PC-3 (cell line): ENCODE measurements at regions not wholly inside any gene's neighbourhood (a gene's known extent, or its start where the extent isn't known, plus 50 kb on each side); places are given as distances from the start of the nearest gene placed in this dataset.

Experiments
- ATAC-seq: fragments of 200-7000 bp; cut with Tn5 transposase; 2 replicates; pipeline ENCODE4 v1.9.1; 2020; ENCODE audit warnings: mild to moderate bottlenecking, moderate library complexity
- BruUV-seq: library from RNA; stranded (reverse); fragments of 400-500 nt; replicated peaks from 2 replicates; lab custom pipeline; 2021; lab: Mats Ljungman, UMichigan
- CTCF ChIA-PET: fragments of 300-600 bp; sonication (Branson Sonifier 250); formaldehyde crosslinking; loops from one replicate; lab custom pipeline; 2022; ENCODE audit warnings: antibody characterized with exemption; lab: Charles Lee
- POLR2A ChIA-PET: fragments of 300-600 bp; sonication (Branson Sonifier 250); formaldehyde crosslinking; loops from one replicate; lab custom pipeline; 2022; ENCODE audit warnings: antibody characterized with exemption; ENCODE audit not compliant: unreplicated experiment; lab: Charles Lee
- DNase-seq: peaks from one replicate; pipeline ENCODE4 v3.0.0-alpha.2; 2015
- H2AFZ ChIP-seq: fragments of 300-600 bp; sonication (generic); 2 replicates; pipeline ENCODE4 v1.6.0; 2016; ENCODE audit warnings: antibody characterized with exemption, low read length
- H3F3A ChIP-seq: fragments of 300-600 bp; sonication (generic); one replicate; pipeline ENCODE4 v1.6.0; 2017; ENCODE audit warnings: antibody characterized with exemption, low read length, control low read depth, mild to moderate bottlenecking; ENCODE audit not compliant: unreplicated experiment
- H3K27ac ChIP-seq: fragments of 300-600 bp; sonication (generic); 2 replicates; pipeline ENCODE4 v1.5.1; 2016; ENCODE audit warnings: mild to moderate bottlenecking, low read length
- H3K27me3 ChIP-seq: fragments of 300-600 bp; sonication (generic); 2 replicates; pipeline ENCODE4 v1.6.1; 2016; ENCODE audit warnings: low read length, mixed read lengths
- H3K36me3 ChIP-seq: fragments of 300-600 bp; sonication (generic); 2 replicates; pipeline ENCODE4 v1.6.1; 2016; ENCODE audit warnings: low read depth, mixed run types, low read length, mixed read lengths
- H3K4me1 ChIP-seq: fragments of 300-600 bp; sonication (generic); 2 replicates; pipeline ENCODE4 v1.5.1; 2016; ENCODE audit warnings: low read length; ENCODE audit not compliant: insufficient read depth
- H3K4me2 ChIP-seq: fragments of 300-600 bp; sonication (generic); 2 replicates; pipeline ENCODE4 v1.6.0; 2016; ENCODE audit warnings: low read length
- H3K4me3 ChIP-seq: fragments of 300-600 bp; sonication (generic); 2 replicates; pipeline ENCODE4 v1.5.1; 2016; ENCODE audit warnings: mild to moderate bottlenecking, low read length, mixed read lengths
- H3K79me2 ChIP-seq: fragments of 300-600 bp; sonication (generic); 2 replicates; pipeline ENCODE4 v1.6.1; 2017; ENCODE audit warnings: low read length, mixed read lengths
- H3K9ac ChIP-seq: fragments of 300-600 bp; sonication (generic); 2 replicates; pipeline ENCODE4 v1.6.0; 2016; ENCODE audit warnings: mild to moderate bottlenecking, low read length
- H3K9me2 ChIP-seq: fragments of 300-600 bp; sonication (generic); replicated peaks from 2 replicates; pipeline ENCODE4 v1.6.1; 2016; ENCODE audit warnings: mixed run types, low read length, mixed read lengths
- H3K9me3 ChIP-seq: fragments of 300-600 bp; sonication (generic); 2 replicates; pipeline ENCODE4 v1.6.1; 2016; ENCODE audit warnings: low read length, mixed read lengths
- H4K20me1 ChIP-seq: fragments of 300-600 bp; sonication (generic); 2 replicates; pipeline ENCODE4 v1.6.1; 2016; ENCODE audit warnings: low read length, mixed read lengths
- EZH2 ChIP-seq: fragments of 300-600 bp; sonication (generic); IDR thresholded peaks from one replicate; pipeline ENCODE4 v1.6.1; 2017; ENCODE audit warnings: antibody characterized with exemption, mild to moderate bottlenecking, low read length; ENCODE audit not compliant: unreplicated experiment
- EZH2phosphoT487 ChIP-seq: fragments of 300-600 bp; sonication (generic); IDR thresholded peaks from 2 replicates; pipeline ENCODE4 v1.6.1; 2018; ENCODE audit warnings: mild to moderate bottlenecking, antibody characterized with exemption, low read length, borderline replicate concordance
- intact Hi-C: fragments of 100-400 bp; cut with micrococcal nuclease; formaldehyde crosslinking; loops from 2 replicates; pipeline ENCODE4 v1.9.0; 2023
- TF ChIP-seq, protein P1 (sequence below): fragments of 300-600 bp; sonication (generic); conservative IDR thresholded peaks from 2 replicates; pipeline ENCODE4 v1.5.1; 2017; ENCODE audit warnings: antibody characterized with exemption, low read depth, mild to moderate bottlenecking, low read length

DNA sequence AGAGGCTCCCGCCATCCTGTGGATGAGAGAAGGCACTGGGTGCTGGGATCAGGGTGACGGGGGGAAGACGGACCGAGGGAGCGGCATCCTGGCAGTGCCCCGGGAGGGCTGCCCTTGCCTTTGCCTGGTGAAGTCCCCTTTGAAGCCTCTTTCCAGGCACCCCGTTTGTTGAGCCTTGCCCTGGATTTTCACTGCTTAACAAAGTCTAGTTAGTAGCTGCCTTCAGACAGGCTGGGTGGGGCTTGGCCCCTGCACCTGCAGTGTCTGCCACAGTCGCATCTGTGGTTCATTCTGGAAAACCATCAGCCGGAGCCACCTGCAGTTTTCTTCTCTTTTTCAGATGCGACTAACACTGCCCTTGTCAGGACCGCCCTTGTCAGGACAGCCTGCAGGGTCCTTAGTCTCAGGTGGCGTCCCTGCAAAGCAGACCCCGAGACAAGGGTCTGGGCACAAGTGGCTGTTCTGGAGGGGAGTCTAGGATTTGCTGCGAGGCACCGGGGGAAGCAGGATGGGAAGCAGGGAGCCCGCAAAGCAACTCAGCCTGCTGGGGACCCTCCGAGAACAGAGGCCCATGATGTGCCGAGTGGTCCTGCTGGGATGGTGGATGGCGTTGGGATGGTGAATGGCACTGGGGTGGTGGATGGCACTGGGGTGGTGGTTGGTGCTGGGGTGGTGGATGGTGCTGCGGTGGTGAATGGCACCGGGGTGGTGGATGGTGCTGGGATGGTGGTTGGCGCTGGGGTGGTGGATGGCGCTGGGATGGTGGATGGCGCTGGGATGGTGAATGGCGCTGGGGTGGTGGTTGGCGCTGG is 147.9 kb upstream of the COL5A1 start:
- ATAC-seq (no peak), DNase-seq (no peak)
- H4K20me1 ChIP-seq, result no peaks in the 10 kb centered on the region
- H3K27me3 ChIP-seq, result no peaks in the 10 kb centered on the region
- CTCF ChIA-PET, result no interaction called here
- H3K27ac ChIP-seq, result no peak overlapping the region
- H3K79me2 ChIP-seq, result no peaks in the 10 kb centered on the region
- intact Hi-C loops, result no loop called here
- H3K4me1 ChIP-seq, result peaks cover 16% of the 10 kb centered on the region
- no peak overlapping the region for H3K9ac ChIP-seq
- no peaks in the 10 kb centered on the region for H3K9me2 ChIP-seq
- no peaks in the 10 kb centered on the region for H3K9me3 ChIP-seq
- no peak overlapping the region for H2AFZ ChIP-seq
- no peaks in the 10 kb centered on the region for H3F3A ChIP-seq
- BruUV-seq, result no TSS peak
- no peak overlapping the region for H3K4me3 ChIP-seq
- POLR2A ChIA-PET, result no interaction called here
- H3K36me3 ChIP-seq, result no peaks in the 10 kb centered on the region
- no peak overlapping the region for H3K4me2 ChIP-seq
- no peak for TF ChIP-seq EZH2phosphoT487
- TF ChIP-seq, protein P1, sequence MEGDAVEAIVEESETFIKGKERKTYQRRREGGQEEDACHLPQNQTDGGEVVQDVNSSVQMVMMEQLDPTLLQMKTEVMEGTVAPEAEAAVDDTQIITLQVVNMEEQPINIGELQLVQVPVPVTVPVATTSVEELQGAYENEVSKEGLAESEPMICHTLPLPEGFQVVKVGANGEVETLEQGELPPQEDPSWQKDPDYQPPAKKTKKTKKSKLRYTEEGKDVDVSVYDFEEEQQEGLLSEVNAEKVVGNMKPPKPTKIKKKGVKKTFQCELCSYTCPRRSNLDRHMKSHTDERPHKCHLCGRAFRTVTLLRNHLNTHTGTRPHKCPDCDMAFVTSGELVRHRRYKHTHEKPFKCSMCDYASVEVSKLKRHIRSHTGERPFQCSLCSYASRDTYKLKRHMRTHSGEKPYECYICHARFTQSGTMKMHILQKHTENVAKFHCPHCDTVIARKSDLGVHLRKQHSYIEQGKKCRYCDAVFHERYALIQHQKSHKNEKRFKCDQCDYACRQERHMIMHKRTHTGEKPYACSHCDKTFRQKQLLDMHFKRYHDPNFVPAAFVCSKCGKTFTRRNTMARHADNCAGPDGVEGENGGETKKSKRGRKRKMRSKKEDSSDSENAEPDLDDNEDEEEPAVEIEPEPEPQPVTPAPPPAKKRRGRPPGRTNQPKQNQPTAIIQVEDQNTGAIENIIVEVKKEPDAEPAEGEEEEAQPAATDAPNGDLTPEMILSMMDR, result no peak
- no peak for TF ChIP-seq EZH2

DNA sequence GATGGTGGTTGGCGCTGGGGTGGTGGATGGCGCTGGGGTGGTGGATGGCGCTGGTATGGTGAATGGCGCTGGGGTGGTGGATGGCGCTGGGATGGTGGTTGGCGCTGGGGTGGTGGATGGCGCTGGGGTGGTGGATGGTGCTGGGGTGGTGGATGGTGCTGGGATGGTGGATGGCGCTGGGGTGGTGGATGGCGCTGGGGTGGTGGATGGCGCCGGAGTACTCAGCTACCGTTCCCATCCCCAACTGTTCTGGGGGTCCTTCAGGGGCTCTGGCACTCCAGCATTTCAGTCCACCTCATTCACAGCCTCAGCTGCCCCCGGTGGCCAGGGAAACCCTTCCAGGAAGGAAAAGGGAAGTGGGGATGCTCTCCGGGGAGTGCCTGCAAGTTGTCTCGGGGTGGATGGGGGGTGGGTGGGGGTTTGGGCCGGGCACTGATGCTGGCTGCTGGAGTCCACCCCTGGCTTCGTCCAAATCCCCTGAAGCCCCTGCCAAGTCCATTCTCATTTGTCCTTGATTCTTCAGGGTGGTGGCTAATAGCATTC is 147.3 kb upstream of the COL5A1 start:
- ATAC-seq (no peak), DNase-seq (no peak)
- no peak overlapping the region for H3K27ac ChIP-seq
- no peaks in the 10 kb centered on the region for H3K9me3 ChIP-seq
- POLR2A ChIA-PET, result no interaction called here
- H3K4me3 ChIP-seq, result no peak overlapping the region
- H3F3A ChIP-seq, result no peaks in the 10 kb centered on the region
- no peak for TF ChIP-seq EZH2
- TF ChIP-seq EZH2phosphoT487, result no peak
- TF ChIP-seq, protein P1, result no peak
- H3K9me2 ChIP-seq, result no peaks in the 10 kb centered on the region
- H3K9ac ChIP-seq, result no peak overlapping the region
- H3K4me1 ChIP-seq, result peaks cover 16% of the 10 kb centered on the region
- BruUV-seq, result no TSS peak
- CTCF ChIA-PET, result no interaction called here
- H3K27me3 ChIP-seq, result no peaks in the 10 kb centered on the region
- H2AFZ ChIP-seq, result no peak overlapping the region
- no peaks in the 10 kb centered on the region for H3K36me3 ChIP-seq
- H3K79me2 ChIP-seq, result no peaks in the 10 kb centered on the region
- H3K4me2 ChIP-seq, result no peak overlapping the region
- no peaks in the 10 kb centered on the region for H4K20me1 ChIP-seq
- intact Hi-C loops, result no loop called here

DNA sequence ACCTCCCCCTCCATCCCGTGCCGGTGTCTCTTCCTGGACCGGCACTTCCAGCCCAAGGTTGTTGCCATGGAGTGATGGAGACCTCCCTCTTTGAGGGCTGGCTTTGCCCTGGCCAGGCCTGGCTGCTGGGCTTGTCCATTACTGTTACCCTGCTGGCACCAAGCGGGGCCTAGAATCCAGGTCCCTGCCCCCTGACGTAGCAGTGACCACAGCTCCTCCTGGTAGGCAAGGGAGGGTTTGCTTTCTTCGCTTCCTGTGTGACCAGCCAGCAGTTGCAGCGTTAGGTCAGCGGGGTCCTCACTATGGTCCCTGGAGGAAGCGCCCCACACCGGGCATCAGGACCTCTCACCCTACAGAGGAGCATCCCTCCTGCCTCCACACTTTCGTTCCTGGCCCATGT is 146.7 kb upstream of the COL5A1 start:
- DNase-seq (no peak), ATAC-seq (no peak)
- ChIA-PET POLR2A (no interaction called here), CTCF (no interaction called here)
- H3K27ac ChIP-seq, result no peak overlapping the region
- H3K9ac ChIP-seq, result no peak overlapping the region
- TF ChIP-seq EZH2 (no peak), EZH2phosphoT487 (no peak)
- TF ChIP-seq, protein P1, result no peak
- intact Hi-C loops, result no loop called here
- peaks cover 16% of the 10 kb centered on the region for H3K4me1 ChIP-seq
- no peaks in the 10 kb centered on the region for H3K9me2 ChIP-seq
- no TSS peak for BruUV-seq
- no peaks in the 10 kb centered on the region for H3K36me3 ChIP-seq
- no peaks in the 10 kb centered on the region for H3K27me3 ChIP-seq
- H3K79me2 ChIP-seq, result no peaks in the 10 kb centered on the region
- no peaks in the 10 kb centered on the region for H3F3A ChIP-seq
- no peaks in the 10 kb centered on the region for H3K9me3 ChIP-seq
- H3K4me3 ChIP-seq, result no peak overlapping the region
- no peak overlapping the region for H3K4me2 ChIP-seq
- no peaks in the 10 kb centered on the region for H4K20me1 ChIP-seq
- no peak overlapping the region for H2AFZ ChIP-seq
